ENCODE measurements at regions not wholly inside any gene's neighbourhood (a gene's known extent, or its start where the extent isn't known, plus 50 kb on each side); places are given as distances from the start of the nearest gene placed in this dataset.

DNA sequence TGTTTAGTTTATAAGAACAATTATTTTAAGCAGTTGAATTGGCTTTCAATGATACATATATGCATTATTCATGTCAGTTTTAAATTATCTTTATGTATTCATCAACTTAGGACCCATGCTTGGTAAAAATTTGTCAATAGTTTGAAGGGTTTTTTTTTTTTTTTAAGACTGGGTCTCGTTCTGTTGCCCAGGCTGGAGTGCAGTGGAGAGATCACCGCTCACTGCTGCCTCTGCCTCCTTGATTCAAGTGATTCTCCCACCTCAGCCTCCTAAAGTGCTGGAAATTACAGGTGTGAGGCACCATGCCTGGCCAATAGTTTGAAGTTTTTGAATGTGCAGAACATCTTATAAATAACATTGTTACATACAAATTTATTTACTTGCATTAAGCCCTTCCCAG lies 1671.0 kb upstream of the B3GALT2 start:
- ChIA-PET CTCF (ENCODE audit: unreplicated experiment) (no interaction called here), POLR2A (no interaction called here)
- Histone ChIP-seq H3K9me3 (ENCODE audit: low read length) (peaks cover 4% of the 10 kb centered on the region; the same call in 1 of the 2 replicates), H3K79me2 (ENCODE audit: insufficient read depth, low read depth, low read length) (no peaks in the 10 kb centered on the region), H4K20me1 (ENCODE audit: insufficient read depth, low read length) (no peaks in the 10 kb centered on the region), H2AFZ (ENCODE audit: low read length) (no peak overlapping the region), H3K9me2 (ENCODE audit: insufficient read depth, low read length) (no peaks in the 10 kb centered on the region), H3K4me1 (ENCODE audit: insufficient read depth, low read length, poor library complexity, severe bottlenecking) (no peaks in the 10 kb centered on the region), H3K36me3 (ENCODE audit: insufficient read depth, low read length) (no peaks in the 10 kb centered on the region), H3K4me3 (ENCODE audit: low read depth, low read length, poor library complexity, severe bottlenecking) (no peak overlapping the region), H3K27ac (ENCODE audit: low read depth, low read length, poor library complexity, severe bottlenecking) (no peak overlapping the region), H3K4me2 (ENCODE audit: low read length) (no peak overlapping the region)
- intact Hi-C loops (cut with micrococcal nuclease; ENCODE audit: unreplicated experiment), result no loop called here
- TF ChIP-seq EZH2phosphoT487 (IDR thresholded peaks at IDR 0.05; ENCODE audit: borderline replicate concordance, low read depth, low read length), result no peak
- TF ChIP-seq, protein P1, sequence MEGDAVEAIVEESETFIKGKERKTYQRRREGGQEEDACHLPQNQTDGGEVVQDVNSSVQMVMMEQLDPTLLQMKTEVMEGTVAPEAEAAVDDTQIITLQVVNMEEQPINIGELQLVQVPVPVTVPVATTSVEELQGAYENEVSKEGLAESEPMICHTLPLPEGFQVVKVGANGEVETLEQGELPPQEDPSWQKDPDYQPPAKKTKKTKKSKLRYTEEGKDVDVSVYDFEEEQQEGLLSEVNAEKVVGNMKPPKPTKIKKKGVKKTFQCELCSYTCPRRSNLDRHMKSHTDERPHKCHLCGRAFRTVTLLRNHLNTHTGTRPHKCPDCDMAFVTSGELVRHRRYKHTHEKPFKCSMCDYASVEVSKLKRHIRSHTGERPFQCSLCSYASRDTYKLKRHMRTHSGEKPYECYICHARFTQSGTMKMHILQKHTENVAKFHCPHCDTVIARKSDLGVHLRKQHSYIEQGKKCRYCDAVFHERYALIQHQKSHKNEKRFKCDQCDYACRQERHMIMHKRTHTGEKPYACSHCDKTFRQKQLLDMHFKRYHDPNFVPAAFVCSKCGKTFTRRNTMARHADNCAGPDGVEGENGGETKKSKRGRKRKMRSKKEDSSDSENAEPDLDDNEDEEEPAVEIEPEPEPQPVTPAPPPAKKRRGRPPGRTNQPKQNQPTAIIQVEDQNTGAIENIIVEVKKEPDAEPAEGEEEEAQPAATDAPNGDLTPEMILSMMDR (conservative IDR thresholded peaks at IDR 0.05; ENCODE audit: low read length), result no peak
- no TSS peak for BruUV-seq (replicated peaks)
- no peak for DNase-seq (ENCODE audit: low spot score)

- no peaks in the 10 kb centered on the region for H3K9me2 ChIP-seq (ENCODE audit: insufficient read depth, low read length)
- no peak overlapping the region for H3K4me3 ChIP-seq (ENCODE audit: low read depth, low read length, poor library complexity, severe bottlenecking)
- ChIA-PET POLR2A (interaction anchor here (0.9 kb wide), 2 partner anchors 16 to 21 kb away, joined by 4 to 6 read pairs; no protein-coding TSS in a partner anchor), CTCF (ENCODE audit: unreplicated experiment) (no interaction called here)
- H3K79me2 ChIP-seq (ENCODE audit: insufficient read depth, low read depth, low read length), result no peaks in the 10 kb centered on the region
- H3K36me3 ChIP-seq (ENCODE audit: insufficient read depth, low read length), result no peaks in the 10 kb centered on the region
- no TSS peak for BruUV-seq (replicated peaks)
- no peak for DNase-seq (ENCODE audit: low spot score)
- no peaks in the 10 kb centered on the region for H3K9me3 ChIP-seq (ENCODE audit: low read length)
- no peak overlapping the region for H3K27ac ChIP-seq (ENCODE audit: low read depth, low read length, poor library complexity, severe bottlenecking)
- no peak for TF ChIP-seq EZH2phosphoT487 (IDR thresholded peaks at IDR 0.05; ENCODE audit: borderline replicate concordance, low read depth, low read length)
- TF ChIP-seq, protein P1 (conservative IDR thresholded peaks at IDR 0.05; ENCODE audit: low read length), result no peak
- no peak overlapping the region; the same call in 1 of the 2 replicates for H2AFZ ChIP-seq (ENCODE audit: low read length)
- intact Hi-C loops (cut with micrococcal nuclease; ENCODE audit: unreplicated experiment), result no loop called here
- H3K4me2 ChIP-seq (ENCODE audit: low read length), result no peak overlapping the region
- peaks cover 10% of the 10 kb centered on the region for H3K4me1 ChIP-seq (ENCODE audit: insufficient read depth, low read length, poor library complexity, severe bottlenecking)
- no peaks in the 10 kb centered on the region for H4K20me1 ChIP-seq (ENCODE audit: insufficient read depth, low read length)
These were observed 1662.4 kb upstream of the B3GALT2 start for GRCh38 chr1:194848846-194849245.

DNA sequence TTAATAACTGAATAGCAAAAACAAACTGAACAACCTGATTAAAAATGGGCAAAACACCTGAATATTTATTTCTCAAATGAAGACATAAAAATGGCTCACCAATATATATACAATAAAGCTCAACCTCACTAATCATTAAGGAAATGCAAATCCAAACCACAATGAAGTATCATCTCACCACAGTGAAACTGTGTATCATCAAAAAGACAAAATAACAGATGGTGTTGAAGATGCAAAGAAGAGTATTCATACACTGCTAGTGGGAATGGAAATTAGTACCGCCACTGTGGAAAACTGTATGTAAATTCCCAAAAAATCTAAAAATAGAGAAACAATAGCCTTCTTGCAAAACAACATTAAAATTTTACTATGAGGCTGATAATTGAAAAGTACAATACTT lies 1660.1 kb upstream of the B3GALT2 start:
- TF ChIP-seq, protein P1 (conservative IDR thresholded peaks at IDR 0.05; ENCODE audit: low read length), result no peak
- no peak for TF ChIP-seq EZH2phosphoT487 (IDR thresholded peaks at IDR 0.05; ENCODE audit: borderline replicate concordance, low read depth, low read length)
- Histone ChIP-seq H3K79me2 (ENCODE audit: insufficient read depth, low read depth, low read length) (no peaks in the 10 kb centered on the region), H3K36me3 (ENCODE audit: insufficient read depth, low read length) (no peaks in the 10 kb centered on the region), H3K4me3 (ENCODE audit: low read depth, low read length, poor library complexity, severe bottlenecking) (no peak overlapping the region), H2AFZ (ENCODE audit: low read length) (peak overlapping the region; percentile 52; the same call in 1 of the 2 replicates), H3K9me3 (ENCODE audit: low read length) (no peaks in the 10 kb centered on the region), H3K27ac (ENCODE audit: low read depth, low read length, poor library complexity, severe bottlenecking) (no peak overlapping the region), H3K4me1 (ENCODE audit: insufficient read depth, low read length, poor library complexity, severe bottlenecking) (peaks cover 10% of the 10 kb centered on the region), H3K4me2 (ENCODE audit: low read length) (no peak overlapping the region), H3K9me2 (ENCODE audit: insufficient read depth, low read length) (no peaks in the 10 kb centered on the region), H4K20me1 (ENCODE audit: insufficient read depth, low read length) (no peaks in the 10 kb centered on the region)
- no TSS peak for BruUV-seq (replicated peaks)
- ChIA-PET CTCF (ENCODE audit: unreplicated experiment) (no interaction called here), POLR2A (interaction anchor here (0.9 to 2.2 kb wide), 5 partner anchors 9 to 36 kb away, joined by 3 to 11 read pairs (median 3); no protein-coding TSS in a partner anchor)
- DNase-seq (ENCODE audit: low spot score), result no peak
- intact Hi-C loops (cut with micrococcal nuclease; ENCODE audit: unreplicated experiment), result no loop called here
